ENCODE measurements at regions not wholly inside any gene's neighbourhood (a gene's known extent, or its start where the extent isn't known, plus 50 kb on each side); places are given as distances from the start of the nearest gene placed in this dataset.

GRCh38 chr5:126233256-126233655 lies 190.0 kb upstream of the GRAMD2B start:
- no TSS peak for BruUV-seq (replicated peaks)
- Histone ChIP-seq H3K27ac (ENCODE audit: low read length) (no peak overlapping the region), H3K9me3 (ENCODE audit: control insufficient read depth, insufficient read depth, low read depth, low read length) (no peaks in the 10 kb centered on the region; the same call in 1 of the 2 replicates), H3K4me3 (ENCODE audit: low read depth in 2 of 2, low read length in 2 of 2) (no peak overlapping the region), H3K27me3 (ENCODE audit: control insufficient read depth, insufficient read depth, low read length) (no peaks in the 10 kb centered on the region), H3K36me3 (ENCODE audit: control insufficient read depth, insufficient read depth, low read length) (no peaks in the 10 kb centered on the region), H3K4me1 (ENCODE audit: control insufficient read depth, insufficient read depth, low read length) (no peaks in the 10 kb centered on the region)
- in situ Hi-C loops (cut with HindIII; ENCODE audit: low pct_unique_long_range_greater_than_20kb, low sequenced_read_pairs) (no loop called here), intact Hi-C loops (cut with micrococcal nuclease; ENCODE audit: unreplicated experiment) (no loop called here)
- POLR2A ChIA-PET: no interaction called here
- DNase-seq (ENCODE audit: low read depth, low spot score) (no peak), ATAC-seq (no peak)
- no peak for TF ChIP-seq SIN3A (IDR thresholded peaks at IDR 0.05; ENCODE audit: borderline replicate concordance, insufficient read depth, low read depth, low read length)
- no peak for TF ChIP-seq POLR2AphosphoS5 (IDR thresholded peaks at IDR 0.05; ENCODE audit: low read depth, low read length)
- no peak for TF ChIP-seq CTCF (IDR thresholded peaks at IDR 0.05)
- TF ChIP-seq REST (IDR thresholded peaks at IDR 0.05; ENCODE audit: insufficient read depth in 1 of 2, low read depth in 2 of 2, low read length in 1 of 2): no peak
- TF ChIP-seq TCF7L2 (IDR thresholded peaks at IDR 0.05; ENCODE audit: low read depth, low read length): no peak
- CTCF ChIA-PET: no interaction called here

GRCh38 chr5:126234563-126235195 lies 188.5 kb upstream of the GRAMD2B start:
- ATAC-seq: peak; percentile 68; the same call in 1 of the 2 replicates
- ChIA-PET CTCF (no interaction called here), POLR2A (no interaction called here)
- peak overlapping the region; percentile 24; the same call in 1 of the 2 replicates for H3K27ac ChIP-seq (ENCODE audit: low read length)
- peak; percentile 18 for DNase-seq (ENCODE audit: low read depth, low spot score)
- H3K4me3 ChIP-seq (ENCODE audit: low read depth in 2 of 2, low read length in 2 of 2): no peak overlapping the region
- no peaks in the 10 kb centered on the region for H3K9me3 ChIP-seq (ENCODE audit: control insufficient read depth, insufficient read depth, low read depth, low read length)
- no peaks in the 10 kb centered on the region for H3K27me3 ChIP-seq (ENCODE audit: control insufficient read depth, insufficient read depth, low read length)
- in situ Hi-C loops (cut with HindIII; ENCODE audit: low pct_unique_long_range_greater_than_20kb, low sequenced_read_pairs) (no loop called here), intact Hi-C loops (cut with micrococcal nuclease; ENCODE audit: unreplicated experiment) (no loop called here)
- H3K36me3 ChIP-seq (ENCODE audit: control insufficient read depth, insufficient read depth, low read length): no peaks in the 10 kb centered on the region
- BruUV-seq (replicated peaks): no TSS peak
- H3K4me1 ChIP-seq (ENCODE audit: control insufficient read depth, insufficient read depth, low read length): no peaks in the 10 kb centered on the region
- no peak for TF ChIP-seq TCF7L2 (IDR thresholded peaks at IDR 0.05; ENCODE audit: low read depth, low read length)
- TF ChIP-seq CTCF (IDR thresholded peaks at IDR 0.05): peak; percentile 88
